HG03064 (cell line): ENCODE measurements at regions not wholly inside any gene's neighbourhood (a gene's known extent, or its start where the extent isn't known, plus 50 kb on each side); places are given as distances from the start of the nearest gene placed in this dataset.

Source experiments
- ATAC-seq: cut with Tn5 transposase; IDR thresholded peaks from one replicate; pipeline ENCODE4 v1.9.1; 2021; ENCODE audit warnings: low read depth; ENCODE audit not compliant: unreplicated experiment

GRCh38 chr7:17507717-17508116, 209.3 kb downstream of the AHR start:
- no peak for ATAC-seq

GRCh38 chr7:17512181-17512675, 213.8 kb downstream of the AHR start:
- ATAC-seq, result no peak

DNA sequence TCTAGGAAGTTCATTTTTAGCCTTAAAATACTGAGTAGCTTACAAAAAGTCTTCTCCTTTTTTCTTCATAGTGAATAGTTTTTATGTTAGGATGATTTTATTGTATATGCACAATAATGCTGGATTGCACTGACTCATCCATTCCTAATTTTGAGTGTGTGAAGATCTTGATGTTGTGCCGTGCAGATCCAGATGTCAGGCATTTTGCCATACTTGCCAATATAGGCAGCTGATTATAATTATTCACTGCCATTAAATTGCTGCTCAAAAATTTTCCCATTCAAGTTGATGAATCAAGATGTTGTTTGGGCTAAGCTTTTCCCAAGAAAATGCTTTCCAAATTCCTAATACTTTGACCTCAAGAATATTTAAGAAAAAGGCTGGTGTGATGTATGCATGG, 218.3 kb downstream of the AHR start:
- no peak for ATAC-seq

DNA sequence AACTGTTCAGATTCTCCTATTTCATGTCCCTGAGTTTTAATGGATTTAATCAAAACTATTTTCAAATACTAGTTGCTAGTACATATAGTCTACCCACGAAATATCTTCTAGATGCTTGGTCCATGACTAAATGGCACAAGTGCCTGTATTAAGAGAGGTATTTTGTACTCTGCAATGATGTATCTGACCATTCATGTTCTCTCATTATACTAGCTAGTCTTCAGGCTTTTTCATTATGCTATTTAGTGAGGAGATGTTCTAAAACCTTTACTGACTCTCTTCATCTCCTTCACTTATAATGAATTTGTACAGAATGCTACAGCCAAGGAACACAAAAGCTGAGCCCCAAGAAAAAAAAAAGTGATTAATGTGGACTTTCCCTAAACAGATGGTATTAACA, 222.5 kb downstream of the AHR start:
- ATAC-seq, result no peak

- no peak for ATAC-seq
Observed at GRCh38 chr7:17521437-17521836, 223.0 kb downstream of the AHR start.

DNA sequence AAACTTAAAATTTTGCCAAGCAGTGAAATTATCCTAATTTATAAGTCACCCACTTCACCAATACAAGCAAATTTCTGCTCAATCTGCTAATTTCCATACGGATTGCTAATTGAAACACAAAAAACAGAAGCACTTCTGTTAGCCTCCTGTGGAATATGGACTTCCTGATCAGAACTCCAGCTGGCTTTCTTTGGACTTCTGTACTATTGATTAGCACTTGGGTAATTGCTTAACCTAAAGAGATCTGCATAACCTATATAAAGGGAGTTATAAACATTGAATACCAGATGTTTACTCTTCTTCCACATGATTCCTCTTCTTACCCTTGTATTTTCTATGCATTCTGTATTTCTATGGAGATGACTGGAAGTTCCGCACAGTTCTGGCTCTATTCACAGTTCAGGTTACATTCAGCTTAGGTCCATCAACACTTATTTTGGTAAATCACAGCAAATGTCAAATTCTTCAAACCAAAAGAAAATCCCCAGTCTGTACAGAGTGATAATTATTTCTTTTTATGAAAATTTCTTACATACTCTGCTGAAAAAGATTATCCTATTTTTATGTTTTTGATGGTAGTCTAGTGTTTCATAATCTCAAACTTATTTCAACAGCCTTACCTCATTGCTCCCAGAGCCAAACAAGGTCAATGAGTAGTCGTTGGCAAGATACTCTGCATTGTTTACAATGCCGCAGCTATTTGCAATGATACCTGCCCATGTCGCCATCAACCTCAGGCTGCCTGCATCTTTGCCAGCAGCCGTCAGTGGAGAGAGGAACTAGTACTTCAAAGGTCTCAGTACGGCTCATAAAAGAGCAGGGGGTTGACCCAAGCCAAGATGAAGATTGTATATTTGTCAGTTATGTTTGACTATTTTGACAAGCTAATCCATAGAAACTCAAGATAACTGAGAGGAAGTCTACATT, 225.6 kb downstream of the AHR start:
- ATAC-seq, result no peak

GRCh38 chr7:17524746-17525145, 226.3 kb downstream of the AHR start:
- no peak for ATAC-seq

DNA sequence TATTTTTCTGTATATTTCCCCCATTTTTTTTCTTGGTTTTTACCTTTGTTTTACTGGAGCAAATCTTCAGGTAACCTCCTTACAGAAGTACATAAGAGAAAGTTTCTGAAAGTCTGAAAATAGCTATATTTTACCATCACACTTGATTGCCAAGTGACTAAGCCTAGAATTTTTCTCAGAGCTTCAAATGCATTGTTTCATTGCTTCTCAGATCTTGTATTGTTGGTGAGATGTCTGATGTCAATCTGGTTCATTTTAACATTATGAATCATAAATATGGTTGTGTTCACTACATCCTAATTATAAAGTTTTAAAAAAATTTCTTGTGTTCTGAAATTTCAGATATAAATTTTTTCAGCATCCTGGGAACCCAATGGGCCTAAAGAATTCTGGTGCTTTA, 228.2 kb downstream of the AHR start:
- no peak for ATAC-seq

GRCh38 chr7:17528636-17529035, 230.2 kb downstream of the AHR start:
- ATAC-seq, result no peak

DNA sequence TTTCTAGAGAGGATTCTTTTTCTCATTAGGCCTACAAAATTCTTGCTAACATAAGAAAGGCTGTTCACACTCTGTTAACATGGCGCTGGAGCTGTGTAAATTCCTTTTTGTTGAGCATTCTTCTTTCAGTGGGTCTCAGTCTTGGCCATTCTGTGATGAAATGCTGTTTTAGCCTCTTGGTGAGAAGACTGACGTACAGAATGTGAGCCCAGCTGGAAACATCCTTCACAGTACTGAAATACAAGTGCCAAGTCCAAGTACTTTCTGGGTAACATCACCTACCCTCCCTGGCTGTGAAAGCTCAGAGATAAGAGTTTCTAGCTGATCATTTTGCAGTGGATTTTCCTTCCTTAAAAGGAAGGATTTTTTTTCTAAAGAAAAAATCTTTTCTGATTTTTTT, 231.8 kb downstream of the AHR start:
- no peak for ATAC-seq

GRCh38 chr7:17530741-17531421, 232.4 kb downstream of the AHR start:
- ATAC-seq, result no peak

DNA sequence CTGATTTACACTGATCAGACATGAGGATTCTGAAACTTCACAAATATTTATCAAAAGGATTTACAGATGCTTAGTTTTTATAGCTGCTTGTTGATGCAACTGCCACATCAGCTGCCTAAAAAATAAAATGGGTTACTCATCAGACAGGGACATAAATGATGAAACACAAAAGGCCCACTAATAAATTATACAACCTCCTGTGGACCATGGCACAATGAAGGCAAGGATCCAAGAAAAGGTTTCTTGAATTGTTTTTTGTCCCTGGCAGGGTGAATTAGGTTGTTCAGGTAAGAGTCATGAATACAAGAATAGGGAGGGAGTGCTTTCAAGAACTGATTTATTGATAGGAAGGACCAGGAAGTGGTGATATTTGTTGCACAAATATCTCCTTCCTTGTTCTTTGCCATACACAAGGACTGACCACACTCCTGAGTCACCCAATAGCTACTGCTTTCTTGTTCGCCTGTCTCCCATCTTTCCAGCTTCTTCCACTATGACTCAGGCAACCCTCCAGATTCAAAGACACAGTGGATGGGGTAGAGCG, 234.5 kb downstream of the AHR start:
- no peak for ATAC-seq

DNA sequence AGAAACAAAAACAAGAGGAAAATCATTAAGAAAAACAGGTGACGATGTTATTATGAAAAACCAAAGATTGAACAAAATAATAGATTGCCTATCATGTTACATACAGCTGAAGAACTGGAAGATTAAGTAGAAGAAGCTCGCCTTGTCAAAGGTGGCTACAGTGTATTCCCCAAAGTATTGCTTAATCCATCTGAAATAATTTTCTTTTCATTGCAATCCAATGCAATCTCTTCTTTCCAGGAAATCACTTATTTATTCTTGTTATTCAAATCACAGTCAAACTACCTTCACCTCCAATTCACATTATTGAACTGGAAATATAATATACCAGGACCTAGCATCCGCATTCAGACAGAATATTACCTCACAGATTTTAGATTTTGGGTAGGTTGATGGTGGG, 235.9 kb downstream of the AHR start:
- no peak for ATAC-seq

- no peak for ATAC-seq
Observed at GRCh38 chr7:17535776-17536175, 237.3 kb downstream of the AHR start.

DNA sequence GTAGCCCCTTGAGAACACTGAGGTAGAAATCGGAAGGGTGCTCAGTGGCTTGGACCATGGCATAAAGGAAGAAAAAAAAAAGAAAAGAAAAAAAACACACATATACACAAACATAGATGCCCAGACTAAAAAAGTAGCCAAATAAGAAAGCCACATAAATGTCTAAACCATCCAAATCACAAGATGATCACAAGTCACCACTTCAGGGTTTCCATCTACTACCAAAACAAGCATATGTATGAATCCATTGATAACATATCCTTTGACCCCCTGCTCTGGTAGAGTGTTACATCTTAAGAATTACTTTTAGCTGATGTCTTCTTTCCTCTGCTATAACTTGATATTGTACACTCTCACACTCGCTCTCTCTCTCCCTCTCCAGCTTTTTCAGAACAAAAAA, 245.9 kb downstream of the AHR start:
- no peak for ATAC-seq

- no peak for ATAC-seq
Observed at GRCh38 chr7:17545348-17545747, 246.9 kb downstream of the AHR start.

DNA sequence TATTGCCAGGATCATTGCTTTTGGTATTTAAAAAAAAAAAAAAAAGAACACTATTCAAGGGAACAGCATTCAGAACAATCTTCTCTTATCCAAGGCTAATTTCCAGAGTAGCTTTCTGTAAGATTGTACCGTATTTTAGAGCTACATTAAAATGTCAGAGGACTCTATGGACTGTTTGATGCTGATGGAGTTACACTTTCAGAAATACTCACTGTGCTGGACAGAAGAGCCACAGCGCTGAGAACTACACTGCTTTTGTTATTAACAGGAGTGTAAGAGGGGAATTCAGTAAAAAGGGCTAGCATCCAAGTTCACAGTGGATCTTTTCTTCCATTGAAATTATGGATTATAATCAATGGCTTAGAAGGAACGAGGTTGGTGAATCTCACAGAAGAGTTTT, 247.7 kb downstream of the AHR start:
- no peak for ATAC-seq

DNA sequence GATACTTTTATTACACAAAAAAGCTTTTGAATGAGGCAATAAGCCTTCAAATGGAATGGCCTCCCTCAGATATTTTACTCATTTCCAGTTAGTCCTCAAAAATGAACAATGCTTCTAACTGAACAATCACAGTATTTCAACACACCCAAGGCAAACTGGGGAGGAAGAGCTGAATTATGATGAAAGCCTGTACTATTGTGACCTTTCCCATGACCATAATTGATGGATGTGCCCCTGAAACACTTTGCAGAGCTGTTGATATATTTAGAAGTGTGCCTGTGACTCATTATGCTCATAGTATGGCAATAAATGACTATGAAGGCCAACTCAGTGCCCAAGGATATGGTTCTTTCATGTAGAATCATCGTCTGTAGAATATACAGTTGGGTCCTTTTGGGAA, 248.1 kb downstream of the AHR start:
- no peak for ATAC-seq

- ATAC-seq, result no peak
Observed at GRCh38 chr7:17548014-17548653, 249.7 kb downstream of the AHR start.

DNA sequence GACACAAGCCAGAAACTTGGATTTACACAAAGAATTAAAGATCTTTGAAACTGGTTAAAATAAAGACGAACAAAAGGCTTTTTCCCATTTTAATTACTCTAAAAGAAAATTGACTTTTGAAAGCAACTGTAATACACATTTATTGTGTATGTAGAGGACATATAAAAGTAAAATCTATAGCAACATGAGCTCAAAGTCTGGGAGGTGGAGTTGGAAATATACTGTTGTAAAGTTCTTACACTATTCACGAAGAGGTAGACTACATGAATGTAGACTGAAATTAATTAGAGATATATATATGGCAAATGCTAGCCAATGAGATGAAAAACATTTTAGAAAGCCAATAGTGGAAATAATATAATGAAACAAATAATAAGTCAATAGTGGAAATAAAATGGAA, 251.0 kb downstream of the AHR start:
- no peak for ATAC-seq

DNA sequence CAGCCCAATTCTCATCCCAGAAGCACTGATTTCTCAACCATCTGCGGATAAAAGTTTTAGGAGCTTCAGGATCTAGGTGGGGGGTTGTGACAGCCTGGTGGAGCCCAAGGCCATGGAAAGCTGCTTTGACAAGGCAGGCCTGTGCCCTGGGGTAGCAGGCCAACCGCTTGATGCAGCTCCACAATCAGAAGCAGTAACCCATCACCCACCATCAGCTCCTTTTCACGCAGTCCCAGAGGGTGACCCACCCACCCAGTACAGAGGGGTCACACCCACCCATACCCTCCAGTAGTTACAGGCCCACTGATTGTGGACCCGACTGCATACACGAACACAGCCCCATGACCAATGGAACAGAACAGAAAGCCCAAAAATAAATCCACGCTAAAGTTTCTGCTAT, 253.9 kb downstream of the AHR start:
- no peak for ATAC-seq
